Activated CD8-positive, alpha-beta memory T cell treated with anti-CD3 and anti-CD28 coated beads, Interleukin-2, amount 10 ng/mL, durations not matched to agents 7 days and 5 days (primary cell): ENCODE measurements at regions not wholly inside any gene's neighbourhood (a gene's known extent, or its start where the extent isn't known, plus 50 kb on each side); places are given as distances from the start of the nearest gene placed in this dataset.

Experiments
- ATAC-seq: fragments of 150-1000 bp; cut with Tn5 transposase; one replicate; pipeline ENCODE4 v1.10.0; 2021; ENCODE audit warnings: moderate library complexity
- CTCF ChIA-PET: fragments of 350-600 bp; sonication (Branson Sonifier 250); formaldehyde crosslinking; loops from one replicate; lab custom pipeline; 2021; ENCODE audit warnings: antibody characterized with exemption; lab: Charles Lee
- DNase-seq: peaks from one replicate; pipeline ENCODE4 v3.0.0-alpha.2; 2020
- H3K27ac Mint-ChIP-seq: one replicate; pipeline ENCODE4 v1.8.0; 2021; ENCODE audit warnings: mild to moderate bottlenecking, mixed read lengths
- H3K27me3 Mint-ChIP-seq: one replicate; pipeline ENCODE4 v1.8.0; 2021; ENCODE audit warnings: mixed read lengths
- H3K36me3 Mint-ChIP-seq: one replicate; pipeline ENCODE4 v1.8.0; 2021; ENCODE audit warnings: mild to moderate bottlenecking, mixed read lengths
- H3K4me1 Mint-ChIP-seq: one replicate; pipeline ENCODE4 v1.8.0; 2021; ENCODE audit warnings: mixed read lengths
- H3K4me3 Mint-ChIP-seq: one replicate; pipeline ENCODE4 v1.8.0; 2021; ENCODE audit warnings: mild to moderate bottlenecking, moderate library complexity, mixed read lengths
- H3K9me3 Mint-ChIP-seq: one replicate; pipeline ENCODE4 v1.8.0; 2022; ENCODE audit warnings: low read depth, mixed read lengths

DNA sequence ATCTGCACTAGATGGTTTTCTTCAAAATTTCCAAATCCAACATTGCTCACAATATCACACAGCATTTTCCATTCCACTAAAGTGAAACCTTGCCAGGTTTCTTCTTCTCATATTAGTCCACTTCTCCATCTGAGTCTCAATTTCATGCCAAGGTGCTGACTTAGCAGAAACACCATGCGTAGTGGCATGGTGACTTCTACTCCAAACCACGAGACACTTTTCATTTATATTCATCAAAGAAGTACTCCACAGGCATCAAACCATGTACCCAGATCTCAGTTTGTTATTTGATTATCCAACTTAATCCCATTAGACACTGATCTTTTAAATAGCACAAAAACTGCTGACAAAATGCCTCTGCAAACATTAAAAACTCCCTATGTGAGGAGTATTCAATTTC, 233.4 kb upstream of the ITGA1 start:
- no peak for DNase-seq
- no peak for ATAC-seq
- H3K4me1 Mint-ChIP-seq = no peaks in the 10 kb centered on the region
- no peaks in the 10 kb centered on the region for H3K36me3 Mint-ChIP-seq
- no peaks in the 10 kb centered on the region for H3K9me3 Mint-ChIP-seq
- no peak overlapping the region for H3K27ac Mint-ChIP-seq
- peaks cover 7% of the 10 kb centered on the region for H3K27me3 Mint-ChIP-seq
- no peak overlapping the region for H3K4me3 Mint-ChIP-seq
- CTCF ChIA-PET = no interaction called here

DNA sequence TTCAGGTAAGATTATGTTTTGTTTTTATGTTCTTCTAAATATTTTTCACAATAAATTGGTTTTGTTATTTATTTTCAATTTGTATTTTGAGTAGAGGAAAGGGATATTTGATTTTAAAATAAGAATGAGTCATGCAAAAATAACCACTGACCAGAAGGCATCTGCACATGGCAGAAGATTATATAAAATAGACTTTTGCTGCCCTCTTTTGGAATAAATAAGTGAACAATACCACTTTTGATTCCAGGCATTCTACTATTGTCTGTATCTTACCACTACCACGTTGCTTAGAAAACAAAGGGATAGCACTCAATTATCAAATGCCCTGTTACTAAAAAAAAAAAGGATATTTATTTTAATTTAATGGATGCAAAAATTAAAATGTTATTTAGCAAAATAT, 227.3 kb upstream of the ITGA1 start:
- no peak overlapping the region for H3K27ac Mint-ChIP-seq
- CTCF ChIA-PET = no interaction called here
- H3K4me3 Mint-ChIP-seq = no peak overlapping the region
- H3K4me1 Mint-ChIP-seq = no peaks in the 10 kb centered on the region
- H3K27me3 Mint-ChIP-seq = peaks cover 12% of the 10 kb centered on the region
- DNase-seq = no peak
- ATAC-seq = no peak
- no peaks in the 10 kb centered on the region for H3K36me3 Mint-ChIP-seq
- H3K9me3 Mint-ChIP-seq = no peaks in the 10 kb centered on the region

- Mint-ChIP-seq H3K36me3 (no peaks in the 10 kb centered on the region), H3K9me3 (no peaks in the 10 kb centered on the region), H3K27me3 (peaks cover 12% of the 10 kb centered on the region)
These were observed 225.2 kb upstream of the ITGA1 start for GRCh38 chr5:52562473-52562872.

GRCh38 chr5:52564587-52564986, 223.1 kb upstream of the ITGA1 start:
- H3K36me3 Mint-ChIP-seq = no peaks in the 10 kb centered on the region
- ATAC-seq (no peak), DNase-seq (no peak)
- no peak overlapping the region for H3K4me3 Mint-ChIP-seq
- H3K4me1 Mint-ChIP-seq = no peaks in the 10 kb centered on the region
- H3K27ac Mint-ChIP-seq = no peak overlapping the region
- no peaks in the 10 kb centered on the region for H3K9me3 Mint-ChIP-seq
- H3K27me3 Mint-ChIP-seq = peaks cover 9% of the 10 kb centered on the region
- CTCF ChIA-PET = no interaction called here

More at GRCh38 chr5:52562473-52562872, 225.2 kb upstream of the ITGA1 start:
- CTCF ChIA-PET = no interaction called here
- ATAC-seq (no peak), DNase-seq (no peak)
- no peak overlapping the region for H3K27ac Mint-ChIP-seq
- H3K4me3 Mint-ChIP-seq = no peak overlapping the region
- no peaks in the 10 kb centered on the region for H3K4me1 Mint-ChIP-seq

DNA sequence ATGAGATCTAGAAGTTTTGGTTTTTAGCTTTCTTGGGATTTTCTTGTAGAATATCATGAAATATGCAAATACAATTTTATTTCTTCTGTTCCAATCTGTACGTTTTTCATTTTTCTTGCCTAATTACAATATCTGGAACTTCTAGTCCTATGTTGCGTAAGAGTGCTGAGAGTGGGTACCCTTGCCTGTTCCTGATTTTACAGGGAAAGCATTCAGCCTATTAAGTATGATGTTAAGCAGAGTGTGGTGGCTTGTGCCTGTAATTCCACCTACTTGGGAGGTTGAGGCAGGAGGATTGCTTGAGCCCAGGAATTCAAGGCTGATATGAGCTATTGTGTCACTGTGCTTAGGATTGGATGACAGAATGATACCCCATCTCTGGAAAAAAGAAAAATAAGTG, 210.2 kb upstream of the ITGA1 start:
- Mint-ChIP-seq H3K4me1 (no peaks in the 10 kb centered on the region), H3K9me3 (no peaks in the 10 kb centered on the region), H3K4me3 (no peak overlapping the region), H3K36me3 (no peaks in the 10 kb centered on the region), H3K27ac (no peak overlapping the region), H3K27me3 (peaks cover 4% of the 10 kb centered on the region)
- ATAC-seq (no peak), DNase-seq (no peak)
- CTCF ChIA-PET = no interaction called here

- H3K4me3 Mint-ChIP-seq = no peak overlapping the region
- ATAC-seq = no peak
- H3K4me1 Mint-ChIP-seq = no peaks in the 10 kb centered on the region
- no peaks in the 10 kb centered on the region for H3K36me3 Mint-ChIP-seq
- no peak overlapping the region for H3K27ac Mint-ChIP-seq
- H3K9me3 Mint-ChIP-seq = no peaks in the 10 kb centered on the region
- peaks cover 4% of the 10 kb centered on the region for H3K27me3 Mint-ChIP-seq
- no peak for DNase-seq
- CTCF ChIA-PET = no interaction called here
These were observed 208.3 kb upstream of the ITGA1 start for GRCh38 chr5:52579391-52579790.

DNA sequence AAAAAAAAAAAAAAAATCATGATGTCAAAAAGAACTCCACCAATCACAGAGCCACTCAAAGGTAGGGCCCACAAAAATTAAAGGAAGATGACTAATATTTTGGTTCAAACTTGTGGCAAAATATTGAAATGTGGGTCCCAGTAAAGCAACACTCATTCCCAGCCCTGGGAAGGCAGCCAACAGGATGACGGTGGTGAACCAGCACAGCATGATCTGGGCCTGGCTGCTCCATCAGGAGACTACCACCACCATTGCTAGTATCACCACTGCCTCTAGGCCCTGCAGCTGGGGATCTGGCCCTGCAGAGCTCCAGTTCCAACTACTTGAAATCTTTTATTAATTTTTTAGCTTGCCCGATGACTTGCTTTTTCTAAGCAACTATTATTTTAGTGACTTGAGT, 206.8 kb upstream of the ITGA1 start:
- no peak for DNase-seq
- H3K4me1 Mint-ChIP-seq = no peaks in the 10 kb centered on the region
- CTCF ChIA-PET = no interaction called here
- no peak for ATAC-seq
- H3K4me3 Mint-ChIP-seq = no peak overlapping the region
- H3K9me3 Mint-ChIP-seq = no peaks in the 10 kb centered on the region
- H3K36me3 Mint-ChIP-seq = no peaks in the 10 kb centered on the region
- H3K27ac Mint-ChIP-seq = no peak overlapping the region
- H3K27me3 Mint-ChIP-seq = peaks cover 2% of the 10 kb centered on the region

DNA sequence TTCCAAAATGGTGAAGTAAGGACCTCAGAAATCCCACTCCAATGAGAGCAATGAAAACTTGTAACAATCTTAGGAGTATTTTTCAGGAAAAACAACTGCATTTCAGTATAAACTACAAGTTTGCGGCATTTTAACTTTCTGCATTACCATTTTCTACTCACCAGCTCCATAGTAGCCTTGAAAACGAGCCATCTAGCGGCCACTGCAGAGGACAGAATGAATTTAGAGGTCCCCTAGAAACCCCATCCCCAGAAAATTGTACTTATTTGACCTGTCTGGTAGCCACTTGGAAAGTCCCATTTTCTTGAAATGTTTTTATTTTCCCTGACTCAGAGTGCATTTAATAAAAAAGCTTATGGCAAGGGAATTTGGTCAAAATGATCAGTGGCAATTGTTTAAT, 205.4 kb upstream of the ITGA1 start:
- no peaks in the 10 kb centered on the region for H3K36me3 Mint-ChIP-seq
- ATAC-seq (no peak), DNase-seq (no peak)
- no peaks in the 10 kb centered on the region for H3K4me1 Mint-ChIP-seq
- H3K27ac Mint-ChIP-seq = no peak overlapping the region
- no peak overlapping the region for H3K4me3 Mint-ChIP-seq
- CTCF ChIA-PET = no interaction called here
- no peaks in the 10 kb centered on the region for H3K9me3 Mint-ChIP-seq
- peaks cover 2% of the 10 kb centered on the region for H3K27me3 Mint-ChIP-seq

GRCh38 chr5:52587131-52587530, 200.6 kb upstream of the ITGA1 start:
- Mint-ChIP-seq H3K4me3 (no peak overlapping the region), H3K27ac (no peak overlapping the region), H3K9me3 (no peaks in the 10 kb centered on the region), H3K27me3 (no peaks in the 10 kb centered on the region), H3K4me1 (no peaks in the 10 kb centered on the region), H3K36me3 (no peaks in the 10 kb centered on the region)
- DNase-seq (no peak), ATAC-seq (no peak)
- CTCF ChIA-PET = no interaction called here

GRCh38 chr5:52597625-52598024, 190.1 kb upstream of the ITGA1 start:
- Mint-ChIP-seq H3K4me1 (no peaks in the 10 kb centered on the region), H3K36me3 (no peaks in the 10 kb centered on the region), H3K4me3 (no peak overlapping the region), H3K27me3 (peaks cover 6% of the 10 kb centered on the region), H3K9me3 (no peaks in the 10 kb centered on the region), H3K27ac (no peak overlapping the region)
- CTCF ChIA-PET = no interaction called here
- ATAC-seq (no peak), DNase-seq (no peak)

DNA sequence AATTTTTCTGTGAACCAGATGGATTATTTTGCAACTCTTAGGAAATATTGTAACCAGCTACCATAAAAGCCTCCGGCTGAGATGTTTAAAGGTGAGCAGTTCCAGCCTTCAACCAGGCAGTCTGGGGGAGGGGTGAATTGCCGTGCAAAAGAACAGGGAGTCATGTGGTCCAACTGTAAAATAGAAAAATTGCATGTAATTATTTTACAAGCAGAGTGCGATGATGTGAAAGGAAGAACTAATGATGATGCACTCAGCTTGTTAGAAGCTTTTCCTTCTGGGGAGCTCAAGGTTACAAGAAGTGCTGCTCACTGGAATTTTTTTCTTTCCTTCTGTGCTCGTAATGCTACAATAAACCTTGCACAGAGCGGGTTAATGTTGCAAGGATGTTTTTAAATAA, 188.7 kb upstream of the ITGA1 start:
- no peak overlapping the region for H3K4me3 Mint-ChIP-seq
- peaks cover 10% of the 10 kb centered on the region for H3K27me3 Mint-ChIP-seq
- H3K27ac Mint-ChIP-seq = no peak overlapping the region
- CTCF ChIA-PET = no interaction called here
- H3K36me3 Mint-ChIP-seq = no peaks in the 10 kb centered on the region
- no peaks in the 10 kb centered on the region for H3K4me1 Mint-ChIP-seq
- H3K9me3 Mint-ChIP-seq = no peaks in the 10 kb centered on the region
- DNase-seq (no peak), ATAC-seq (no peak)

GRCh38 chr5:52603778-52604554, 183.8 kb upstream of the ITGA1 start:
- no peak for DNase-seq
- Mint-ChIP-seq H3K9me3 (no peaks in the 10 kb centered on the region), H3K36me3 (no peaks in the 10 kb centered on the region), H3K4me1 (no peaks in the 10 kb centered on the region), H3K27ac (no peak overlapping the region), H3K27me3 (peaks cover 13% of the 10 kb centered on the region), H3K4me3 (no peak overlapping the region)
- ATAC-seq = no peak
- CTCF ChIA-PET = no interaction called here

DNA sequence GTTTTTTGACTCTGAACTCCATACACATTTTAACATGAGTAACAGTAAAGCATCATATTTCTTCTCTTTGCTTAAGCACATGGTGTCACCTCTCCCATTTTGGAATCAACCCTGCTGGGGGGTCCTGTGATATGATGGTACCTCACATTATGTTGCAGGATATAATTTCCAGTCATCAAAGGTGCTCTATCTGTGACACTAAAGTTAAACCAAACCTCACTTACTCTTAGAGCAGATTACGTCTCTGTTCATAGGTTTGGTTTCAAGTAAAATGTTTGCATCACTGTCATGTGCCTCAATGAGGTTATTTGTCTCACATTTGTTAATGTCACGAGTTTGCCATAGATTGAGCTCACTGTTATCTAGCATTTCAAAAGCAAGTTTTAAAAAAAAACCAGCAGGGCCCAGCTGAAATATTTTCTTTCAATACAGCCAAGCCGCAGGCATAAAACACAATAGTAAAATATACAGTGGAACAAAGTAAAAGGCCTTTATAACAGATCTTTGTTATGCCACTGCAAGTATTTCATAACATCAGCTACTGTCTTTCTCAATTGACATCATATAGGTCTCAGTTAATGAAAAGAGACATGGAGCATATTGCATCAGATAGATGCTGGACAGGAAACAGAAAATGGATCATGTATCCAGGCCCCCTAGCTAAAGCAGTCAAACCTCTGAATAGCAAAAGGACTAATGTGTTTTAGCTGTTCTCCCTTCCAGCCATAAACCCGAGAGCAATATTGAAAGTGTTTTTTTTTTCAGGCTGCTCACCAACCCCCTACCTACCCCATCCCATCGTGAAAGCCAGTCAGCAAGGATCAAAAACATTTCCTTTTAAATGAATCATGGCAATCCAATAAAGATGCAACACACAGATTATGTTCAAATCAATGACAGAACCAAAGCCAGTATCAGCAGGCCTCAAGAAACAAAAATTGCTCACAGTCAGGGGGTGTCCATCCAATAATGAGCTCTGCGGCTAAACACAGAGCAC, 182.1 kb upstream of the ITGA1 start:
- peaks cover 10% of the 10 kb centered on the region for H3K27me3 Mint-ChIP-seq
- CTCF ChIA-PET = no interaction called here

More for the DNA sequence above, 182.1 kb upstream of the ITGA1 start:
- DNase-seq = no peak
- no peak overlapping the region for H3K4me3 Mint-ChIP-seq
- H3K36me3 Mint-ChIP-seq = no peaks in the 10 kb centered on the region
- no peak for ATAC-seq
- H3K4me1 Mint-ChIP-seq = no peaks in the 10 kb centered on the region
- H3K27ac Mint-ChIP-seq = no peak overlapping the region
- H3K9me3 Mint-ChIP-seq = no peaks in the 10 kb centered on the region
